ENCODE measurements at regions not wholly inside any gene's neighbourhood (a gene's known extent, or its start where the extent isn't known, plus 50 kb on each side); places are given as distances from the start of the nearest gene placed in this dataset.

DNA sequence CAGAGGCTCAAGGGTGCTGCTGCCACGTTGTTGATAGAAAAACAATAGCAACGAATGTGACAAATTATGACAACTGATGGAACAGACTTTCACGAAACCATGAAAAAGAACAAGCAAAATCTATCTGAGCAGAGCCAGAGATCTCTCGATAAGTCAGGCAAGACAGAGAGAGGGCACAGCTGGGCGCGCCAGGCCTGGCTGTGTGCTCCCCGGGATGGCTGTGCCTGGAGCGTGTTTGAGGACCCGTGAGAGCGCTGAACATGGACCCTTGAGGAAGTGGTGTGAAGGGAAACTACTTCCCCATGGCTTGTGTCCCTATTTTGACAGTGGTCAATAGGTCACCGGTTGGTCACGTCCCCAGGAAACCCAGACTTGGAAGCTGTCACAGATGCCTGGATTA, 83.1 kb upstream of the FGF3 start:
- Mint-ChIP-seq H3K4me1 (ENCODE audit: low read depth, unreplicated experiment) (peaks cover 4% of the 10 kb centered on the region), H3K9me3 (ENCODE audit: unreplicated experiment) (no peaks in the 10 kb centered on the region), H3K27me3 (ENCODE audit: low read depth, unreplicated experiment) (peaks cover 53% of the 10 kb centered on the region), H3K36me3 (ENCODE audit: low read depth, unreplicated experiment) (no peaks in the 10 kb centered on the region), H3K4me3 (ENCODE audit: unreplicated experiment) (no peak overlapping the region), H3K27ac (ENCODE audit: unreplicated experiment) (no peak overlapping the region)
- FAIRE-seq (no peak), DNase-seq (ENCODE audit: low read depth) (no peak)
- H3K4me2 ChIP-seq (ENCODE audit: low read length) = no peak overlapping the region
- H3K27ac ChIP-seq (ENCODE audit: low read depth, low read length) = no peak overlapping the region
- no peaks in the 10 kb centered on the region for H3K36me3 ChIP-seq (ENCODE audit: insufficient read depth, low read length)
- no peaks in the 10 kb centered on the region for H3K9me3 ChIP-seq (ENCODE audit: insufficient read depth, low read depth, low read length)
- H3K27me3 ChIP-seq (ENCODE audit: insufficient read depth, low read length) = peaks cover 8% of the 10 kb centered on the region
- TF ChIP-seq, protein P1, sequence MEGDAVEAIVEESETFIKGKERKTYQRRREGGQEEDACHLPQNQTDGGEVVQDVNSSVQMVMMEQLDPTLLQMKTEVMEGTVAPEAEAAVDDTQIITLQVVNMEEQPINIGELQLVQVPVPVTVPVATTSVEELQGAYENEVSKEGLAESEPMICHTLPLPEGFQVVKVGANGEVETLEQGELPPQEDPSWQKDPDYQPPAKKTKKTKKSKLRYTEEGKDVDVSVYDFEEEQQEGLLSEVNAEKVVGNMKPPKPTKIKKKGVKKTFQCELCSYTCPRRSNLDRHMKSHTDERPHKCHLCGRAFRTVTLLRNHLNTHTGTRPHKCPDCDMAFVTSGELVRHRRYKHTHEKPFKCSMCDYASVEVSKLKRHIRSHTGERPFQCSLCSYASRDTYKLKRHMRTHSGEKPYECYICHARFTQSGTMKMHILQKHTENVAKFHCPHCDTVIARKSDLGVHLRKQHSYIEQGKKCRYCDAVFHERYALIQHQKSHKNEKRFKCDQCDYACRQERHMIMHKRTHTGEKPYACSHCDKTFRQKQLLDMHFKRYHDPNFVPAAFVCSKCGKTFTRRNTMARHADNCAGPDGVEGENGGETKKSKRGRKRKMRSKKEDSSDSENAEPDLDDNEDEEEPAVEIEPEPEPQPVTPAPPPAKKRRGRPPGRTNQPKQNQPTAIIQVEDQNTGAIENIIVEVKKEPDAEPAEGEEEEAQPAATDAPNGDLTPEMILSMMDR (IDR thresholded peaks at IDR 0.05; ENCODE audit: insufficient read depth, low read depth, low read length) = no peak
- H4K20me1 ChIP-seq (ENCODE audit: insufficient read depth, low read length) = no peaks in the 10 kb centered on the region
- H2AFZ ChIP-seq (ENCODE audit: low read depth, low read length) = no peak overlapping the region
- H3K4me1 ChIP-seq (ENCODE audit: insufficient read depth, low read length) = no peaks in the 10 kb centered on the region
- H3K4me3 ChIP-seq (ENCODE audit: insufficient read depth, low read depth, low read length) = no peak overlapping the region
- H3K79me2 ChIP-seq (ENCODE audit: insufficient read depth, low read length) = no peaks in the 10 kb centered on the region
- H3K9ac ChIP-seq (ENCODE audit: low read length) = no peak overlapping the region

DNA sequence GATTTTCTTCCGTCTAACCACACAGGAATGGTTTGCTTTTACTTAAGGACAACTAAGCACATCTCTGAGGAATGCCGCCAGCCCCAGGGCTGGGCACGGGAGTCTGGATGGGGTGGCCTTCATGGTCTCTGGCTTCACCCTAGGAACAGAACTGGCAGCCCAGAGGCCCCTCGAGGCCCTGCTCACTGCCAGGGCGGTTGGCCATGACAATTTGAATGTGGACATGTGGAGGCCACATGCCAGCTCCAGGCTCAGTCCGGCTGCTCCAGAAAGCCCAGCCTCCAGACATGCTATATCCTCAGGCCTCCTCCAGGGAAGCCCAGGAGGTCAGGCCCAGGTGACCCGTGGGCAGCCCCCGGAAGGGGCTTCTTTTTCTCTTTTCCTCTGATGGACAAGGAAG, 84.0 kb upstream of the FGF3 start:
- Histone ChIP-seq H3K27me3 (ENCODE audit: insufficient read depth, low read length) (peaks cover under 1% of the 10 kb centered on the region), H3K27ac (ENCODE audit: low read depth, low read length) (no peak overlapping the region), H3K4me3 (ENCODE audit: insufficient read depth, low read depth, low read length) (no peak overlapping the region), H3K4me1 (ENCODE audit: insufficient read depth, low read length) (no peaks in the 10 kb centered on the region), H3K9me3 (ENCODE audit: insufficient read depth, low read depth, low read length) (no peaks in the 10 kb centered on the region), H3K9ac (ENCODE audit: low read length) (no peak overlapping the region), H3K36me3 (ENCODE audit: insufficient read depth, low read length) (no peaks in the 10 kb centered on the region), H3K79me2 (ENCODE audit: insufficient read depth, low read length) (no peaks in the 10 kb centered on the region), H2AFZ (ENCODE audit: low read depth, low read length) (no peak overlapping the region), H3K4me2 (ENCODE audit: low read length) (no peak overlapping the region), H4K20me1 (ENCODE audit: insufficient read depth, low read length) (no peaks in the 10 kb centered on the region)
- TF ChIP-seq, protein P1 (IDR thresholded peaks at IDR 0.05; ENCODE audit: insufficient read depth, low read depth, low read length) = no peak
- no peak for TF ChIP-seq EZH2 (IDR thresholded peaks at IDR 0.05; ENCODE audit: insufficient read depth, low read length)
- Mint-ChIP-seq H3K27me3 (ENCODE audit: low read depth, unreplicated experiment) (peaks cover 56% of the 10 kb centered on the region), H3K27ac (ENCODE audit: unreplicated experiment) (no peak overlapping the region), H3K9me3 (ENCODE audit: unreplicated experiment) (no peaks in the 10 kb centered on the region), H3K4me1 (ENCODE audit: low read depth, unreplicated experiment) (peaks cover 4% of the 10 kb centered on the region), H3K4me3 (ENCODE audit: unreplicated experiment) (no peak overlapping the region), H3K36me3 (ENCODE audit: low read depth, unreplicated experiment) (no peaks in the 10 kb centered on the region)
- no peak for FAIRE-seq
- no peak for DNase-seq (ENCODE audit: low read depth)

DNA sequence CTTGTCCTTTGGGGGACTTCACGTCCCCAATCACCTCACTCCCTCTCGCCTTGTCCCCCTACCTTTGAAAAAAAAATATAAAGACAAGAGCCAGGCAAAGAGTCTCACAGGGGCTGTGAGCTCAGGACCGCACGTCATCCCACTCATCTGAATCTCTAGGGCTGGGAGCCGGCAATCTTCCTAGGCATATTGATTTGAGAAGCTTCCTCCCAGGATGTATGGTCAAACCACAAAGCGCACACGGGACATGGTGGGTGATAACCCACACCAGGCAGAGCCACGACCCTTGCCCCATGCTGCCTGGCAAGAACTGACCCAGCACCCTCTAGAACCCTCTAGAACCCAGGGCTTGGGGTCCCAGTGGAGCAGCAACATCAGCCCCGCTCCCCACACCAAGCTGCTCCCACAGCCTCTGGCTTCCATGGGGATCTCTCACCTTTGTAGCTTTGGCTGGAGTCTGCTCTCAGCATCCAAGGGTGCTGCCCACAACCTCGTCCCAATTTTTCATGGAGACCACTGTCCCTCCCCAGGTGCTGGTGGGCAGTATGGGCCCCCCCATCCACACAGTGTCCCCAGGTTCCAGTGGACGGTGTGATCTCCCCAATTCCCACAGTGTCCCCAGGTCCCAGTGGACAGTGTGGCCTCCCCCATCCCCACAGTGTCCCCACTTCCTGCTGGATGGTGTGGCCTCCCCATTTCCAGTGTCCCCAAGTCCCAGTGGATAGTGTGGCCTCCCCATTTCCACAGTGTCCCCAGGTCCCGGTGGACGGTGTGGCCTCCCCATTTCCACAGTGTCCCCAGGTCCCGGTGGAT, 85.2 kb upstream of the FGF3 start:
- peaks cover 4% of the 10 kb centered on the region for H3K4me1 Mint-ChIP-seq (ENCODE audit: low read depth, unreplicated experiment)
- Histone ChIP-seq H3K9me3 (ENCODE audit: insufficient read depth, low read depth, low read length) (no peaks in the 10 kb centered on the region), H3K4me1 (ENCODE audit: insufficient read depth, low read length) (no peaks in the 10 kb centered on the region), H3K4me2 (ENCODE audit: low read length) (no peak overlapping the region), H3K27ac (ENCODE audit: low read depth, low read length) (no peak overlapping the region), H3K79me2 (ENCODE audit: insufficient read depth, low read length) (no peaks in the 10 kb centered on the region), H3K4me3 (ENCODE audit: insufficient read depth, low read depth, low read length) (no peak overlapping the region), H3K9ac (ENCODE audit: low read length) (no peak overlapping the region), H2AFZ (ENCODE audit: low read depth, low read length) (no peak overlapping the region), H4K20me1 (ENCODE audit: insufficient read depth, low read length) (no peaks in the 10 kb centered on the region), H3K36me3 (ENCODE audit: insufficient read depth, low read length) (no peaks in the 10 kb centered on the region), H3K27me3 (ENCODE audit: insufficient read depth, low read length) (peaks cover 4% of the 10 kb centered on the region)
- TF ChIP-seq, protein P1 (IDR thresholded peaks at IDR 0.05; ENCODE audit: insufficient read depth, low read depth, low read length) = no peak
- no peak for TF ChIP-seq EZH2 (IDR thresholded peaks at IDR 0.05; ENCODE audit: insufficient read depth, low read length)
- H3K27me3 Mint-ChIP-seq (ENCODE audit: low read depth, unreplicated experiment) = peaks cover 55% of the 10 kb centered on the region
- H3K36me3 Mint-ChIP-seq (ENCODE audit: low read depth, unreplicated experiment) = no peaks in the 10 kb centered on the region
- DNase-seq (ENCODE audit: low read depth) = no peak
- no peak overlapping the region for H3K4me3 Mint-ChIP-seq (ENCODE audit: unreplicated experiment)
- no peak overlapping the region for H3K27ac Mint-ChIP-seq (ENCODE audit: unreplicated experiment)
- FAIRE-seq = no peak
- no peaks in the 10 kb centered on the region for H3K9me3 Mint-ChIP-seq (ENCODE audit: unreplicated experiment)
